Keratinocyte (primary cell): ENCODE measurements at regions not wholly inside any gene's neighbourhood (a gene's known extent, or its start where the extent isn't known, plus 50 kb on each side); places are given as distances from the start of the nearest gene placed in this dataset.
"Not testable (repeated sequence)": the region's sequence is repeated elsewhere in the genome, so short reads cannot be mapped to it uniquely, and the experiment has no call there.

Experiments used
- EZH2 ChIP-seq: IDR thresholded peaks from one replicate; pipeline ENCODE4 v1.6.1; 2012; ENCODE audit warnings: inconsistent platforms, mild to moderate bottlenecking, low read length, moderate library complexity
- TF ChIP-seq, protein P1 (sequence below), 3 experiments: IDR thresholded peaks in 1 of 3; conservative IDR thresholded peaks in 1 of 3; optimal IDR thresholded peaks in 1 of 3; 2 replicates in 2 of 3; 3 replicates in 1 of 3; pipeline versions ENCODE3 to v1.5.1; 2011; ENCODE audit warnings: low read length in 3 of 3, mild to moderate bottlenecking in 3 of 3, moderate library complexity in 2 of 3, control low read depth in 1 of 3, inconsistent platforms in 1 of 3; ENCODE audit not compliant: insufficient read depth in 2 of 3; ENCODE audit errors: extremely low read depth in 1 of 3

DNA sequence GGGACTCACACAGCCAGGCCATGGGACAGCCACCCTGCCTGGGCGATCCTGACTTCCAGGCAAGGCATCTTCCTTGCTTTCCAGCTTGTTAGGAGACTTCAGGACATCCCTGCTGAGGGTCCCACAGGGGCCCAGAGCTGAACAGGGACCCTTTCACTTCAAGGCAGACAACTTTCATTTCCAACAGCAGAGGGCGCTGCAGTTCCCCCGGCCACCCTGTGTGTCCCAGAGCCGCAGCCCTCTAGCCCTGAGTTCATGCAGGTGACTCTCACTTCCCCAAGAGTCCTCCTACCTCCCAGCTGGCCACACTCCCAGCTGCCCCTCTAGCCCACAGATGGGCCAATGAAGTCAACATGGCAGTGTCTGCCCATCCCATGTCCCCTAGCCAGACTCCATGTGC lies 1556.0 kb downstream of the FOXD4L5 start:
- TF ChIP-seq EZH2: not testable (repeated sequence)
- TF ChIP-seq, protein P1, sequence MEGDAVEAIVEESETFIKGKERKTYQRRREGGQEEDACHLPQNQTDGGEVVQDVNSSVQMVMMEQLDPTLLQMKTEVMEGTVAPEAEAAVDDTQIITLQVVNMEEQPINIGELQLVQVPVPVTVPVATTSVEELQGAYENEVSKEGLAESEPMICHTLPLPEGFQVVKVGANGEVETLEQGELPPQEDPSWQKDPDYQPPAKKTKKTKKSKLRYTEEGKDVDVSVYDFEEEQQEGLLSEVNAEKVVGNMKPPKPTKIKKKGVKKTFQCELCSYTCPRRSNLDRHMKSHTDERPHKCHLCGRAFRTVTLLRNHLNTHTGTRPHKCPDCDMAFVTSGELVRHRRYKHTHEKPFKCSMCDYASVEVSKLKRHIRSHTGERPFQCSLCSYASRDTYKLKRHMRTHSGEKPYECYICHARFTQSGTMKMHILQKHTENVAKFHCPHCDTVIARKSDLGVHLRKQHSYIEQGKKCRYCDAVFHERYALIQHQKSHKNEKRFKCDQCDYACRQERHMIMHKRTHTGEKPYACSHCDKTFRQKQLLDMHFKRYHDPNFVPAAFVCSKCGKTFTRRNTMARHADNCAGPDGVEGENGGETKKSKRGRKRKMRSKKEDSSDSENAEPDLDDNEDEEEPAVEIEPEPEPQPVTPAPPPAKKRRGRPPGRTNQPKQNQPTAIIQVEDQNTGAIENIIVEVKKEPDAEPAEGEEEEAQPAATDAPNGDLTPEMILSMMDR (optimal IDR thresholded peaks at IDR 0.05 in 1 of 3, IDR thresholded peaks at IDR 0.05 in 1 of 3, conservative IDR thresholded peaks at IDR 0.05 in 1 of 3; ENCODE audit: extremely low read depth in 1 of 3, insufficient read depth in 2 of 3, low read length in 3 of 3): not testable (repeated sequence)
